ENCODE measurements at regions not wholly inside any gene's neighbourhood (a gene's known extent, or its start where the extent isn't known, plus 50 kb on each side); places are given as distances from the start of the nearest gene placed in this dataset.
"Not testable (repeated sequence)": the region's sequence is repeated elsewhere in the genome, so short reads cannot be mapped to it uniquely, and the experiment has no call there.

GRCh38 chr6:12348530-12349511, 58.7 kb downstream of the EDN1 start:
- no peak for DNase-seq

DNA sequence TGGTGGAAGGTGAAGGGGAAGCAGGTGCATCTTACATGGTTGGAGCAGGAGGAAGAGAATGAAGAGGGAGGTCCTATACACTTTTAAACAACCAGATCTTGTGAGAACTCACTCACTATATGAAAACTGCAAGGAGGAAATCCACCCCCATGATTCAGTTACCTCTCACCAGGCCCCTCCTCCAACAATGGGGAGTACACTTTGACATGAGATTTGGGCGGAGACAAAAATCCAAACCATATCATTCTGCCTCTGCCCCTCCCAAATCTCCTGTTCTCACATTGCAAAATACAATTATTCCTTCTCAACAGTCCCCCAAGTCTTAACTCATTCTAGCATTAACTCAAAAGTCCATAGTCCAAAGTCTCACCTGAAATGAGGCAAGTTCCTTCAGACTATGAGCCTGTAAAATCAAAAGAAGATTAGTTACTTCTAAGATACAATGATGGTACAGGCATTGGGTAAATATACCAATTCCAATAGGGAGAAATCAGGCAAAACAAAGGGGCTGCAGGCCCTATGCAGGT, 60.5 kb downstream of the EDN1 start:
- DNase-seq = no peak

DNA sequence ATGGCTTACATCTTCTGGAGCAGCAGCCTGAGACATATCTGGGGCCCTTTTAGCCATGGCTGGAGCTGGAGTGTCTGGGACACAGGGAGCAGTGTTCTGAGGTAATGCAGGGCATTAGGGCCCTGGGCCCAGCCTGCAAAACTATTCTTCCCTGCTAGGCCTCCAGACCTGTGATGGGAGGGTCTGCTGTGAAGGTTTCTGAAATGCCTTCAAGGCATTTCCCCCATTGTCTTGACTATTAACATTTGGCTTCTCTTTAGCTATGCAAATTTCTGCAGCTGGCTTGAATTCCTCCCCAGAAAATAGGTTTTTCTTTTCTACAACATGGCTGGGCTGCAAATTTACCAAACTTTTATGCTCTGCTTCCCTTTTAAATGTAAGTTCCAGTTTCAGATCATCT, 61.5 kb downstream of the EDN1 start:
- DNase-seq = no peak

GRCh38 chr6:12353731-12354130, 63.6 kb downstream of the EDN1 start:
- DNase-seq = no peak

- no peak for DNase-seq
Measured at GRCh38 chr6:12354499-12354898, 64.3 kb downstream of the EDN1 start.

DNA sequence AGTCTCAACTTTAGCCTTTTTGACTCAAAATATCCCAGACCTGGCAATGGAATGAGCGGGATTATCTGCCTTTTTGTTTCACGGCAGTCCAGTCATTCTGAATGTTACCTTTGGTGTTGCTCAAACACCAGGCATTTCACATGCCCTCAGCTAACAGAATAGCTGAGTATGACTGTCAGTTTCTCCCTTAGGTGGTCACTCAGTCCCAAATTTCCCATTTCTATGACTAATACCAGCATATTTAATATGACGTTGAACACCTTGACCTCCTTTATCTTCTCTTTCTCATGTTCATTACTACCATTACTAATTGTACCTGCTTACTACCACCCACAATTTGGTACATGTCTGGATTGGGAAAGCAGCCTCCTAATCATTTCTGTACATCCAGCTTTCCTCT, 65.2 kb downstream of the EDN1 start:
- no peak for DNase-seq

DNA sequence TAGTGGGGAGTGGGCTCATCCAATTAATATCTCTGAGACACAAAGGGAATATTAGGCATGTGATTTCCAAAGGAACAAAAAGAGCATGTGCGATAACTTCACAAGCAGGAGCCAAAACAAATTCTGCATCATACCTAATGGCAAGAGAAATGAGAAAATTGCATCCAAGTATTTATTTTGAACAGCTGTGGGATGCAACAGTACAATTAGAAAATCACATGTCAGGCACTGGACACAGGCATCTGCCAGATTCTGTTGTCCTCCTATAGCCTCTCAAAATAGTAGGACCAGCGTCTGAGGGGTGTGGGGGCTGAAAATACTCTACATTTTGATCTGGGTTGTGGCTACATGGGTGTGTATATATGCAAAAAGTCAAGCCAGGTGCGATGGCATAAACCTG, 66.3 kb downstream of the EDN1 start:
- DNase-seq = no peak

- no peak for DNase-seq
Measured at GRCh38 chr6:12356983-12357972, 67.1 kb downstream of the EDN1 start.

GRCh38 chr6:12359036-12359435, 68.9 kb downstream of the EDN1 start:
- no peak for DNase-seq

DNA sequence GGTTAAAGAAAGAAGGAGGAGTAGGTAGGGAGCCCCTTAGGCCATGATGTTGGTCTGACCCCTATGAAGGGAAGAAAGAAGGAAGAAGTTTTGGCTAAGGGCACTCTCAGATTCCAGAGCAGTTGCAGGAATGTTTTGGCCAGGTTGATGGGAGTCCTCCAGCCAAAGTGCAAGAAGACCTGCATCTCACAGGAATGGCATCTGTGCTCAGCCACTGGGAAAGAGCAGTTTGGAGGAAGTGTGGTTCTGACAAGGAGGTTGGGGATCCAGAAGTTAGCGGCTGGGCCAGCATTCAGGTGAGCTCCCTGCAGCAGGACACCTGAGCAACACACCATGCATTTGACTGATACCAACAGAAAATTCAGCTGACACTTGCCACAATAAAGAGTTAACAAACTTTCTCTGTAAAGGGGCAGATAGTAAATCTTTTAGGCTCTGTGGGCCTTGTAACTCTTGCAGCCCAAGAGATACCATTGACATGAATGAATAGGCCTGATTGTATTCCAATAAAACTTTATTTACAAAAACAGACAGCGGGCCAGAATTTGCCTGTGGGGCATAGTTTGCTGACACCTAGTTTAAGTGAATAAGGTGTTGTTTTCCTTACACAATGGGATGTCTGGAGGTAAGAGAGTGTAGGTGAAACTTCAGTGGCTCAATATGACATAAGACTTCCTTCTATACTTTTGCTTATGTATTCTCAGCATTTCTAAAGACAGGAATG, 71.0 kb downstream of the EDN1 start:
- DNase-seq = no peak

GRCh38 chr6:12363277-12363650, 73.1 kb downstream of the EDN1 start:
- not testable (repeated sequence) for DNase-seq

GRCh38 chr6:12363651-12364381, 73.7 kb downstream of the EDN1 start:
- DNase-seq = no peak

DNA sequence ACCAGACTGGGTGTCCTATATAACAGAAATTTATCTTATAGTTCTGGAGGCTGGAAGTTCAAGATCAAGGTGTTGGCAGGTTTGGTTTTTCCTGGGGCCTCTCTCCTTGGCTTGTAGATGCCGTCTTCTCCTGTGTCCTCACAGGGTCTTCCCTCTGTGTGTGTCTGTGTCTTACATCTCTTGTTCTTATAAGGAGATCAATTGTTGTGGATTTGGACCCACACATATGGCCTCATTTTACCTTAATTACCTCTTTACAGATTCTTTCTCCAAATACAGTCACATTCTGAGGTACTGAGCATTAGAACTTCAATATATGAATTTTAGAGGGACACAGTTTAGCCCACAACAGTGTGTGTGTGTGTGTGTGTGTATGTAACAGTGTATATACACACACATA, 74.5 kb downstream of the EDN1 start:
- DNase-seq = no peak

GRCh38 chr6:12366731-12367130, 76.6 kb downstream of the EDN1 start:
- DNase-seq = no peak

DNA sequence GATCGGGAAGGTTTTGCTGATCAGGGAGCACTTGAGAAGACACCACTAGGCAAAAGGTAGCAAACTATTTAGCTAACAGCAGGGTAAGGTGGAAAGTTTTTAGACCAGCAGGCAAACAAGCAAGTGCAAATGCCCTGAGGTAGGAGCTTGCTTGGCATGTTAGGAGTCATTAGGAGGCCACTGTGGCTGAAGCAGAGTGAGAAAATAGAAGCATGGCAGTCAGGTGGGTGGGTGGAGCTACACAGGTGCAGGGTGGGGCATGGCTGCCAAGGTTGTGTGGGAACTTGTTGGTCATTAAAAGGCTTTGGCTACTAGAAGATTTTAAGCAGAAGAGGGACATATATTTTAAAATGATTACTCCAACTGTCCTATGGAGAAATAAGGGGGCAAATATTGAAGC, 77.3 kb downstream of the EDN1 start:
- no peak for DNase-seq

DNA sequence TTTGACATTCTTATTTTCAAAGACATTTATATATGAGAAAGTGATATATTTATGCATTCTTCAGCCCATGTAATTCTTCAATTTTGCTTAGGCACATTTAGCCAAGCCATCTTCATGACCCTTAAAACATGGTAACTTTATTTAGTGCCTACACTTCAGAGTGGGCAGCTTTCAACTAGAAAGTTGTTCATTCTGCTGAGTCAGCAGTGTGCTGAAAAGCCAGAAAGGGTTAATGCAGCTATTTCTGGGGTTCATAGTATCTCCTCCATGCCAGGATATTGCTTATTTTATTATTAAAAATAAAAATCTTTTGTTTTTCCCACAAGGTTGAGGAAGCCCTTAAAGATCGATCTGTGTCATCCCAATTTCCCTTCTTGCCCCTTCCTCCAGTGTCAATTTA, 79.2 kb downstream of the EDN1 start:
- no peak for DNase-seq

DNA sequence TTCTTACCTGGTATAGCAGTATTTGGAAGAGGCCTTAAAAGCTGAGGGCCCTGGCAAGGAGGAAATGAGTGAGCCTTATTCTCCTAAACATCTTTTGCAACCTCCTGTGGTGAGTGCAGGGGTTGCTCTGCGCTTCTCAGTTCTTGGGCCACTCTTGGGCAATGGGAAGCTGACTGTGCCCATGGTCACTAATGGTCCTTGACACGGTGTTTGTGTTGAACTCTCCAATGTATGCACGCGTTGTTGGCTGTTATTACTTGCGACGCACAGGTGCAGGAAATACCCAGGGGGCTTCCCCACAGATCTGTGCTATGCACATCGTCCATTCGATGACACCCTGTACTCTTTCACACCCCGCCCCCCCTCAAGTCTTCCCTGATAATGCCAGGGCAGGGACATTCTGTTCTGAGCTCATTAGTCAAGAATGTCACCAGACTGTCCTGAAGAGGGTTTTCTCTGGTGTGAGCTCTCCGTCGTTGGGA, 79.7 kb downstream of the EDN1 start:
- no peak for DNase-seq

DNA sequence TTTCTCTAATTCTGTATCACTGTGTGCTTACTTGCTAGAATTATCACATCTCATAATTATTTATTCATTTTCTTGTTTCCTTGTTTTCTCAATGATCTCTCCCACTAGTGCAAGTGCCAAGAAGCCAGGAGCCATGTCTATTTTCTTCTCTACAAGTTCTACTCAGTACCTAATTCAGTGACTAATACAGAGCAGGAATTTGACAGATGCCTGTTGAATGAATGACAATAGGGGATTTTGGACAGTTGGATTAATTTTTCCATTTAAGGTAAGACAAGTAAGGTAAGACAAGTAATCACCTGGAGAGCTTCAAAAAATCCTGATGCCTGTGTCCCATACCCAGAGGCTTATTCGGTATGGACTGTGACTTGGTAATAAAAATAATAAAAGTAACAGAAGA, 81.0 kb downstream of the EDN1 start:
- DNase-seq = no peak

GRCh38 chr6:12371641-12372146, 81.5 kb downstream of the EDN1 start:
- DNase-seq = no peak

DNA sequence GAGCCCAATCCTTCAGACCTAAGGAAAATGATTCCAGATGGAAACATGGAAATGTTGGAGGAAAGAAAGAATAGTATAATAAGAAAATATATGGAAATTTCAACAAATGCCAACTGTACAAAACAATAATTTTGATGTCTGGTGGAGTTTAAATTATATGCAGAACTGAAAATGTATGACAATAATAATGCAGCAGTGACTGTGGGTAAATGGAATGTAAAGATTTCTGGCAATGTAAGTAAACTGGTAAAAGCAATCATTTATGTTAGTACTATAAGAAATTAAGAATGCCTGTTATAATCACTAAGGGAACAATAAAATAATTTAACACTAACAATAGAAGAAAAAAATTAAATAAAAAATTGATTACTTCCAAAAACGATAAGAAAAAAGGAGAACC, 89.0 kb downstream of the EDN1 start:
- DNase-seq = no peak

DNA sequence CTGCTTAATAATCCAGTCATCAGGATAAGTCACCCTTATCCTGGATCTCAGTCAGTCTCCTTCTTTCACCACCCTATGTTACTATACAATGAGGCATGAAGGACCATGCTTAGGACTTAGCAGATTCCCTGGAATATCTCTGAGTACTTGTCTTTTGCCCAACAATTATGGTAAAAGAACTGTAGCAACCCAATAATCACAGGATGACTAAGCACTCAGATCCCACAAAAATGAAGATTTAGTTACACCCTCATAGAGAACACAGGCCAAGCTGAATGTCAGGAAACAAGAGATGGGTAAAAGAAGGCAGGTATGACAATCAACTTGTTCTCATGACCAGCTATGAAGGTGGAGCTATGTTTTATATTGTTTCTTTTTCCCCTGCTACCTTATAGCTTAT, 91.4 kb downstream of the EDN1 start:
- no peak for DNase-seq

DNA sequence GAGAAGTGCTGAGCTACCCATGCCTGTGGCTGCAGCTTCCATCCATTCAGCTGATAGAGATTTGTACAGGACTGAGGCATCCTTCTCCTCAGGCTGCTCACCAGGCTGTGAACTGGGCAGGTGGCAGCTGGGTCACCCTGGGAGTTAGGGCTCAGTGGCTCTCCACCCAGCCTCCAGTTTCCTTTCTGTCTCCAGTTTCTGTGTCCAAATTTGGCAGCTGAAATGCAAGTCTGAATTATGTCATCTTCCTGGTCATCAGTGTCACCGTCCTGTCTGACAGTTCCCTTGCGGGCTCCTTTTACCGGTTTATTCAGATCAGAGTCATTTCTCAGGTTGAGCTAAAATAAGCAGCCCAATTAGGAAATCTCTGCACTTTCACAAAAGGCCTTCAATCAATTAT, 93.3 kb downstream of the EDN1 start:
- DNase-seq = no peak
